Duodenal mucosa (tissue), 2 donors: ENCODE measurements at regions not wholly inside any gene's neighbourhood (a gene's known extent, or its start where the extent isn't known, plus 50 kb on each side); places are given as distances from the start of the nearest gene placed in this dataset.

Source experiments
- H3K27ac ChIP-seq: one replicate; pipeline ENCODE4 v1.7.0; 2013; ENCODE audit warnings: low read depth, low read length
- H3K27me3 ChIP-seq, 2 donors: one replicate each; pipeline ENCODE4 v1.7.0; 2013; ENCODE audit warnings: low read length in 2 of 2, control low read depth in 1 of 2; ENCODE audit not compliant: insufficient read depth in 2 of 2, control insufficient read depth in 1 of 2
- H3K36me3 ChIP-seq, 2 donors: one replicate each; pipeline ENCODE4 v1.7.0; 2013; ENCODE audit warnings: low read length in 2 of 2, control low read depth in 1 of 2; ENCODE audit not compliant: insufficient read depth in 2 of 2, control insufficient read depth in 1 of 2
- H3K4me1 ChIP-seq, 2 donors: one replicate each; pipeline ENCODE4 v1.7.0; 2013; ENCODE audit warnings: low read length in 2 of 2, control low read depth in 1 of 2; ENCODE audit not compliant: insufficient read depth in 2 of 2, control insufficient read depth in 1 of 2
- H3K4me3 ChIP-seq, 2 donors: one replicate each; pipeline ENCODE4 v1.7.0; 2013; ENCODE audit warnings: low read length in 2 of 2, low read depth in 1 of 2
- H3K9ac ChIP-seq, 2 donors: one replicate each; pipeline ENCODE4 v1.7.0; 2013; ENCODE audit warnings: low read length in 2 of 2, low read depth in 1 of 2
- H3K9me3 ChIP-seq, 2 donors: one replicate each; pipeline ENCODE4 v1.7.0; 2013; ENCODE audit warnings: low read length in 2 of 2, control low read depth in 1 of 2; ENCODE audit not compliant: control insufficient read depth in 1 of 2

GRCh38 chr5:107135391-107135790, 535.3 kb downstream of the EFNA5 start:
- Histone ChIP-seq H3K4me3 (no peak overlapping the region), H3K9ac (no peak overlapping the region), H3K9me3 (no peaks in the 10 kb centered on the region), H3K4me1 (no peaks in the 10 kb centered on the region), H3K36me3 (no peaks in the 10 kb centered on the region), H3K27ac (no peak overlapping the region), H3K27me3 (no peaks in the 10 kb centered on the region)

GRCh38 chr5:107134931-107135330, 535.8 kb downstream of the EFNA5 start:
- Histone ChIP-seq H3K27ac (no peak overlapping the region), H3K27me3 (no peaks in the 10 kb centered on the region), H3K9me3 (no peaks in the 10 kb centered on the region), H3K4me1 (no peaks in the 10 kb centered on the region), H3K36me3 (no peaks in the 10 kb centered on the region), H3K9ac (no peak overlapping the region), H3K4me3 (no peak overlapping the region)

GRCh38 chr5:107129051-107129450, 541.7 kb downstream of the EFNA5 start:
- no peaks in the 10 kb centered on the region for H3K36me3 ChIP-seq
- no peak overlapping the region for H3K4me3 ChIP-seq
- no peaks in the 10 kb centered on the region for H3K27me3 ChIP-seq
- H3K9ac ChIP-seq = no peak overlapping the region
- peaks cover 0 to 4% of the 10 kb centered on the region in 2 donors for H3K4me1 ChIP-seq
- H3K27ac ChIP-seq = no peak overlapping the region
- no peaks in the 10 kb centered on the region for H3K9me3 ChIP-seq

GRCh38 chr5:107127878-107128277, 542.9 kb downstream of the EFNA5 start:
- Histone ChIP-seq H3K27me3 (no peaks in the 10 kb centered on the region), H3K4me1 (peaks cover 0 to 4% of the 10 kb centered on the region in 2 donors), H3K36me3 (no peaks in the 10 kb centered on the region), H3K9me3 (no peaks in the 10 kb centered on the region), H3K27ac (no peak overlapping the region), H3K9ac (no peak overlapping the region), H3K4me3 (no peak overlapping the region)

- Histone ChIP-seq H3K36me3 (no peaks in the 10 kb centered on the region), H3K9ac (no peak overlapping the region), H3K4me1 (peaks cover 0 to 4% of the 10 kb centered on the region in 2 donors), H3K9me3 (no peaks in the 10 kb centered on the region), H3K4me3 (no peak overlapping the region), H3K27ac (no peak overlapping the region), H3K27me3 (no peaks in the 10 kb centered on the region)
Observed at GRCh38 chr5:107126341-107126740, 544.4 kb downstream of the EFNA5 start.

GRCh38 chr5:107124376-107124775, 546.4 kb downstream of the EFNA5 start:
- no peaks in the 10 kb centered on the region for H3K27me3 ChIP-seq
- no peaks in the 10 kb centered on the region for H3K36me3 ChIP-seq
- H3K4me1 ChIP-seq = peaks cover 0 to 4% of the 10 kb centered on the region in 2 donors
- H3K4me3 ChIP-seq = no peak overlapping the region
- no peaks in the 10 kb centered on the region for H3K9me3 ChIP-seq
- no peak overlapping the region for H3K9ac ChIP-seq
- H3K27ac ChIP-seq = no peak overlapping the region

GRCh38 chr5:107123014-107123413, 547.7 kb downstream of the EFNA5 start:
- no peaks in the 10 kb centered on the region for H3K27me3 ChIP-seq
- H3K9me3 ChIP-seq = no peaks in the 10 kb centered on the region
- H3K9ac ChIP-seq = no peak overlapping the region
- H3K4me1 ChIP-seq = peaks cover 0 to 3% of the 10 kb centered on the region in 2 donors
- H3K4me3 ChIP-seq = no peak overlapping the region
- H3K36me3 ChIP-seq = no peaks in the 10 kb centered on the region
- H3K27ac ChIP-seq = no peak overlapping the region

GRCh38 chr5:107121793-107122519, 548.8 kb downstream of the EFNA5 start:
- H3K4me3 ChIP-seq = no peak overlapping the region
- no peaks in the 10 kb centered on the region for H3K4me1 ChIP-seq
- no peaks in the 10 kb centered on the region for H3K27me3 ChIP-seq
- H3K9ac ChIP-seq = no peak overlapping the region
- no peaks in the 10 kb centered on the region for H3K9me3 ChIP-seq
- no peak overlapping the region for H3K27ac ChIP-seq
- no peaks in the 10 kb centered on the region for H3K36me3 ChIP-seq

- no peaks in the 10 kb centered on the region for H3K36me3 ChIP-seq
- H3K27ac ChIP-seq = no peak overlapping the region
- no peak overlapping the region for H3K4me3 ChIP-seq
- no peak overlapping the region for H3K9ac ChIP-seq
- H3K27me3 ChIP-seq = no peaks in the 10 kb centered on the region
- no peaks in the 10 kb centered on the region for H3K4me1 ChIP-seq
- H3K9me3 ChIP-seq = no peaks in the 10 kb centered on the region
Observed at GRCh38 chr5:107119656-107120055, 551.1 kb downstream of the EFNA5 start.

- no peaks in the 10 kb centered on the region for H3K9me3 ChIP-seq
- H3K4me3 ChIP-seq = no peak overlapping the region
- no peak overlapping the region for H3K27ac ChIP-seq
- no peaks in the 10 kb centered on the region for H3K36me3 ChIP-seq
- H3K27me3 ChIP-seq = no peaks in the 10 kb centered on the region
- H3K4me1 ChIP-seq = no peaks in the 10 kb centered on the region
- no peak overlapping the region for H3K9ac ChIP-seq
Observed at GRCh38 chr5:107118184-107119019, 552.3 kb downstream of the EFNA5 start.
